ENCODE measurements at regions not wholly inside any gene's neighbourhood (a gene's known extent, or its start where the extent isn't known, plus 50 kb on each side); places are given as distances from the start of the nearest gene placed in this dataset.

- DNase-seq (ENCODE audit: low spot score), result no peak
- no peak overlapping the region for H3K4me3 ChIP-seq (ENCODE audit: low read depth in 1 of 3, low read length in 3 of 3)
- no peaks in the 10 kb centered on the region for H3K27me3 ChIP-seq (ENCODE audit: control insufficient read depth in 4 of 4, insufficient read depth in 4 of 4, low read length in 3 of 4)
- H3K36me3 ChIP-seq (ENCODE audit: control insufficient read depth in 4 of 4, insufficient read depth in 3 of 4, low read depth in 1 of 4, low read length in 3 of 4), result no peaks in the 10 kb centered on the region
- no peak overlapping the region for H3K9ac ChIP-seq (ENCODE audit: low read depth in 1 of 2, low read length in 2 of 2)
- H3K9me3 ChIP-seq (ENCODE audit: control insufficient read depth in 4 of 4, low read length in 3 of 4), result no peaks in the 10 kb centered on the region
- no peaks in the 10 kb centered on the region for H3K4me1 ChIP-seq (ENCODE audit: control insufficient read depth in 4 of 4, insufficient read depth in 4 of 4, low read length in 3 of 4)
- no peak overlapping the region for H3K27ac ChIP-seq (ENCODE audit: low read depth in 1 of 2, low read length in 2 of 2)
- over 99% methylated on average over 14 of the region's 14 CpGs for WGBS
- TF ChIP-seq CTCF (IDR thresholded peaks at IDR 0.05; ENCODE audit: low read depth, low read length, missing input control) (no peak), YY1 (IDR thresholded peaks at IDR 0.05) (no peak), ATF3 (IDR thresholded peaks at IDR 0.05) (no peak), NR2F2 (IDR thresholded peaks at IDR 0.05) (no peak), ZBTB33 (IDR thresholded peaks at IDR 0.05) (no peak), RXRA (IDR thresholded peaks at IDR 0.05) (no peak), GABPA (IDR thresholded peaks at IDR 0.05 in 1 of 2, conservative IDR thresholded peaks at IDR 0.05 in 1 of 2) (no peak), HNF4A (conservative IDR thresholded peaks at IDR 0.05) (no peak), FOXA1 (IDR thresholded peaks at IDR 0.05) (no peak), MAX (IDR thresholded peaks at IDR 0.05) (no peak), JUND (IDR thresholded peaks at IDR 0.05) (no peak), EGR1 (IDR thresholded peaks at IDR 0.05; ENCODE audit: low read depth in 2 of 2) (no peak), HNF4G (IDR thresholded peaks at IDR 0.05) (no peak)
Measured at GRCh38 chr12:19836056-19836455, 396.8 kb downstream of the AEBP2 start.

GRCh38 chr12:19836456-19836855, 397.2 kb downstream of the AEBP2 start:
- Histone ChIP-seq H3K27ac (ENCODE audit: low read depth in 1 of 2, low read length in 2 of 2) (no peak overlapping the region), H3K36me3 (ENCODE audit: control insufficient read depth in 4 of 4, insufficient read depth in 3 of 4, low read depth in 1 of 4, low read length in 3 of 4) (no peaks in the 10 kb centered on the region), H3K4me3 (ENCODE audit: low read depth in 1 of 3, low read length in 3 of 3) (no peak overlapping the region), H3K9me3 (ENCODE audit: control insufficient read depth in 4 of 4, low read length in 3 of 4) (no peaks in the 10 kb centered on the region), H3K27me3 (ENCODE audit: control insufficient read depth in 4 of 4, insufficient read depth in 4 of 4, low read length in 3 of 4) (no peaks in the 10 kb centered on the region), H3K4me1 (ENCODE audit: control insufficient read depth in 4 of 4, insufficient read depth in 4 of 4, low read length in 3 of 4) (no peaks in the 10 kb centered on the region), H3K9ac (ENCODE audit: low read depth in 1 of 2, low read length in 2 of 2) (no peak overlapping the region)
- TF ChIP-seq GABPA (IDR thresholded peaks at IDR 0.05 in 1 of 2, conservative IDR thresholded peaks at IDR 0.05 in 1 of 2) (no peak), REST (IDR thresholded peaks at IDR 0.05) (no peak), FOXA1 (IDR thresholded peaks at IDR 0.05) (no peak), TAF1 (conservative IDR thresholded peaks at IDR 0.05) (no peak), NR2F2 (IDR thresholded peaks at IDR 0.05) (no peak), EGR1 (IDR thresholded peaks at IDR 0.05; ENCODE audit: low read depth in 2 of 2) (no peak), RXRA (IDR thresholded peaks at IDR 0.05) (no peak), HNF4A (conservative IDR thresholded peaks at IDR 0.05) (no peak), YY1 (IDR thresholded peaks at IDR 0.05) (no peak)
- DNase-seq (ENCODE audit: low spot score), result no peak
- 94% methylated on average over 9 of the region's 9 CpGs for WGBS
